H1 (cell line): ENCODE measurements at regions not wholly inside any gene's neighbourhood (a gene's known extent, or its start where the extent isn't known, plus 50 kb on each side); places are given as distances from the start of the nearest gene placed in this dataset.

Source experiments
- ASH2L ChIP-seq: fragments of 200-600, 300-600 bp; sonication (generic); IDR thresholded peaks from one replicate; pipeline ENCODE4 v1.7.1; 2017; ENCODE audit warnings: low read length
- CBX5 ChIP-seq: fragments of 300-800, 300-1000 bp; sonication (generic); IDR thresholded peaks from 2 replicates; pipeline ENCODE4 v1.7.1; 2016; ENCODE audit warnings: antibody characterized with exemption, low read length, low read depth
- CHD7 ChIP-seq: fragments of 300-600 bp; sonication (generic); IDR thresholded peaks from 2 replicates; pipeline ENCODE4 v1.7.1; 2012; ENCODE audit warnings: low read length, moderate library complexity, mild to moderate bottlenecking, inconsistent platforms; ENCODE audit not compliant: insufficient replicate concordance
- NRF1 ChIP-seq: IDR thresholded peaks from 2 replicates; pipeline ENCODE4 v1.6.1; 2011; ENCODE audit warnings: mild to moderate bottlenecking, low read depth, low read length, improper control_type of control experiment
- PHF8 ChIP-seq: fragments of 200-600 bp; sonication (generic); conservative IDR thresholded peaks from 2 replicates; pipeline ENCODE4 v1.7.1; 2012; ENCODE audit warnings: low read depth, mild to moderate bottlenecking, inconsistent platforms, low read length, moderate library complexity
- POLR2AphosphoS5 ChIP-seq: IDR thresholded peaks from 2 replicates; pipeline ENCODE4 v1.6.1; 2011; ENCODE audit warnings: low read depth, low read length
- YY1 ChIP-seq: IDR thresholded peaks from 2 replicates; pipeline ENCODE4 v1.6.1; 2011; ENCODE audit warnings: low read depth, mild to moderate bottlenecking, low read length
- TF ChIP-seq, protein P1 (sequence below), 3 experiments: IDR thresholded peaks; 1 replicate in 2 of 3; 2 replicates in 1 of 3; pipeline versions ENCODE4 v1.5.1 to v1.6.1; 2011; ENCODE audit warnings: low read length in 3 of 3, mild to moderate bottlenecking in 3 of 3, inconsistent platforms in 2 of 3, low read depth in 1 of 3, moderate library complexity in 1 of 3; ENCODE audit not compliant: insufficient read depth in 1 of 3; ENCODE audit errors: control extremely low read depth in 1 of 3

GRCh38 chr1:199549421-199549820 is 478.1 kb upstream of the NR5A2 start (continued):
- no peak for TF ChIP-seq CHD7
- TF ChIP-seq PHF8: no peak
- TF ChIP-seq, protein P1, sequence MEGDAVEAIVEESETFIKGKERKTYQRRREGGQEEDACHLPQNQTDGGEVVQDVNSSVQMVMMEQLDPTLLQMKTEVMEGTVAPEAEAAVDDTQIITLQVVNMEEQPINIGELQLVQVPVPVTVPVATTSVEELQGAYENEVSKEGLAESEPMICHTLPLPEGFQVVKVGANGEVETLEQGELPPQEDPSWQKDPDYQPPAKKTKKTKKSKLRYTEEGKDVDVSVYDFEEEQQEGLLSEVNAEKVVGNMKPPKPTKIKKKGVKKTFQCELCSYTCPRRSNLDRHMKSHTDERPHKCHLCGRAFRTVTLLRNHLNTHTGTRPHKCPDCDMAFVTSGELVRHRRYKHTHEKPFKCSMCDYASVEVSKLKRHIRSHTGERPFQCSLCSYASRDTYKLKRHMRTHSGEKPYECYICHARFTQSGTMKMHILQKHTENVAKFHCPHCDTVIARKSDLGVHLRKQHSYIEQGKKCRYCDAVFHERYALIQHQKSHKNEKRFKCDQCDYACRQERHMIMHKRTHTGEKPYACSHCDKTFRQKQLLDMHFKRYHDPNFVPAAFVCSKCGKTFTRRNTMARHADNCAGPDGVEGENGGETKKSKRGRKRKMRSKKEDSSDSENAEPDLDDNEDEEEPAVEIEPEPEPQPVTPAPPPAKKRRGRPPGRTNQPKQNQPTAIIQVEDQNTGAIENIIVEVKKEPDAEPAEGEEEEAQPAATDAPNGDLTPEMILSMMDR (IDR thresholded peaks at IDR 0.05; ENCODE audit: control extremely low read depth in 1 of 3, insufficient read depth in 1 of 3, low read depth in 1 of 3, low read length in 3 of 3): no peak
- TF ChIP-seq ASH2L: no peak
- no peak for TF ChIP-seq YY1
- TF ChIP-seq CBX5: no peak
- TF ChIP-seq NRF1: no peak
- TF ChIP-seq POLR2AphosphoS5: no peak
